ENCODE measurements at regions not wholly inside any gene's neighbourhood (a gene's known extent, or its start where the extent isn't known, plus 50 kb on each side); places are given as distances from the start of the nearest gene placed in this dataset.

DNA sequence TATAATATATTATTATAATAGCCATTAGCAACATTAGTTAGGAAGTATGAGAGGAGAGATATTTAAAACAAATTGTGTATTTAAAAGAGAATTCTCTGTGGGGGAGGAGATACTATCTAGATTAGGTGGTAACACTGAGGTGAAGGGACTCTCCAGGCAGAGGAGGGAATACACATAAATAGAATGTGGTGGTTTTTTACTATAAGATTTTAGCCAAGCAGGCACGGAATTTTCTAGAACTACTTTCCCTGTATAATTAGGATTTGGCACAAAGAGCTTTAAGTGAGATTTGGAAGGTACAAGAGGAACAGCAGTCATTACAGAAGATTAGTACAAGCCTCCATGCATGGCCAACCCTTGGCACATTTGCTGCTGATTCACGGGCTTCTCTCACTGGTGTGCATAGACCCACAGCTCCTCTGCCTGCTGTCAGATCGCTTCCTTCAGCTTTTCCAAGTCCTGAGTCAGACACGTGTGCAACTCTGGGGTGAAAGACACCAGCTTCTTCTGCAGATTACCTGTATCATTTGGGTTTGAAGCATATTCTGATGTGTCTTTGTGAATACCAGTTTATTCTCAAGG, 685.5 kb downstream of the KCTD8 start:
- CTCF ChIA-PET = interaction anchor here (0.6 kb wide), 1 partner anchor 22 kb away, joined by 3 read pairs; no protein-coding TSS in a partner anchor
- no peak overlapping the region for H3K4me3 ChIP-seq (ENCODE audit: low read depth, low read length)
- POLR2A ChIA-PET = no interaction called here
- DNase-seq (ENCODE audit: low read depth, low spot score) = no peak
- TF ChIP-seq, protein P1, sequence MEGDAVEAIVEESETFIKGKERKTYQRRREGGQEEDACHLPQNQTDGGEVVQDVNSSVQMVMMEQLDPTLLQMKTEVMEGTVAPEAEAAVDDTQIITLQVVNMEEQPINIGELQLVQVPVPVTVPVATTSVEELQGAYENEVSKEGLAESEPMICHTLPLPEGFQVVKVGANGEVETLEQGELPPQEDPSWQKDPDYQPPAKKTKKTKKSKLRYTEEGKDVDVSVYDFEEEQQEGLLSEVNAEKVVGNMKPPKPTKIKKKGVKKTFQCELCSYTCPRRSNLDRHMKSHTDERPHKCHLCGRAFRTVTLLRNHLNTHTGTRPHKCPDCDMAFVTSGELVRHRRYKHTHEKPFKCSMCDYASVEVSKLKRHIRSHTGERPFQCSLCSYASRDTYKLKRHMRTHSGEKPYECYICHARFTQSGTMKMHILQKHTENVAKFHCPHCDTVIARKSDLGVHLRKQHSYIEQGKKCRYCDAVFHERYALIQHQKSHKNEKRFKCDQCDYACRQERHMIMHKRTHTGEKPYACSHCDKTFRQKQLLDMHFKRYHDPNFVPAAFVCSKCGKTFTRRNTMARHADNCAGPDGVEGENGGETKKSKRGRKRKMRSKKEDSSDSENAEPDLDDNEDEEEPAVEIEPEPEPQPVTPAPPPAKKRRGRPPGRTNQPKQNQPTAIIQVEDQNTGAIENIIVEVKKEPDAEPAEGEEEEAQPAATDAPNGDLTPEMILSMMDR (IDR thresholded peaks at IDR 0.05; ENCODE audit: insufficient read depth, low read length, missing control alignments) = no peak

DNA sequence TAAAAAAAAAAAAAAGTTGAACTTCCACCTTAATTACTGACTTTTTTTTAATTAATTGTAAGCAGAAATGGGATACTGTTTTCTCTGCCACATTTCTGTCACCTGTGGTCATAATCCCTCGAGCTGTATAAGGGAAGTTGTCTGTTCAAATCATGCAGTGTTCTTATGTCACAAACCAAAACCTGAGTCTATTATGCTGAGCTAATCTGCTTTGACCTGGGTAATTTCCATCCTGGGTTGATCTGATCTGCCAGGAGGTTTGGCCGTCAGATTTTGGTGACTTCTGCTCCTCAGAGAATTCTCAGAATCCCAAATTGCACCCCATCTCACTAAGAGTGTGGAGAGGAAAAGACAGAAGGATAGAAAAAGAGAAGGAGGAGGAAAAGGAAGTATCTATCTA, 683.1 kb downstream of the KCTD8 start:
- CTCF ChIA-PET = no interaction called here
- H3K4me3 ChIP-seq (ENCODE audit: low read depth, low read length) = no peak overlapping the region
- DNase-seq (ENCODE audit: low read depth, low spot score) = no peak
- POLR2A ChIA-PET = no interaction called here
- TF ChIP-seq, protein P1 (IDR thresholded peaks at IDR 0.05; ENCODE audit: insufficient read depth, low read length, missing control alignments) = no peak

DNA sequence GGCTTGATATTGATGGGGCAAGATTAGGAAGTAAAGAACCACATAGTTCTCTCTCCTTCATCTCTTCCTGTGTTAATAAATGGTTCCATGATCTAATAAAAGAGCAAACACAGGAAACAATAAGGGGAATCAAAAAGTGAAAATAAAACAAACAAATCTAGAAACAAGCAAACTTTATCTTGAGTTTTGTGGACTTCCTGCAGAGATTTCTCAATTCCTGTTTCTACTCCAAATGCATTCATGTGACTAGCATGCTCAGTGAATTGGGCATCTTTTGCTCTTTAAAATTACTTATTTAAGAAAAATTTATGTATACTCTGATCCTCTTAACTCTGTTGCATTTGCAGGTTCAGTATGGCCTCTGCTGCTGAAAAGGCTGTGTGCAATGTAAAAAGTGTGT, 682.0 kb downstream of the KCTD8 start:
- no peak overlapping the region for H3K4me3 ChIP-seq (ENCODE audit: low read depth, low read length)
- no peak for DNase-seq (ENCODE audit: low read depth, low spot score)
- TF ChIP-seq, protein P1 (IDR thresholded peaks at IDR 0.05; ENCODE audit: insufficient read depth, low read length, missing control alignments) = no peak
- ChIA-PET CTCF (no interaction called here), POLR2A (no interaction called here)

DNA sequence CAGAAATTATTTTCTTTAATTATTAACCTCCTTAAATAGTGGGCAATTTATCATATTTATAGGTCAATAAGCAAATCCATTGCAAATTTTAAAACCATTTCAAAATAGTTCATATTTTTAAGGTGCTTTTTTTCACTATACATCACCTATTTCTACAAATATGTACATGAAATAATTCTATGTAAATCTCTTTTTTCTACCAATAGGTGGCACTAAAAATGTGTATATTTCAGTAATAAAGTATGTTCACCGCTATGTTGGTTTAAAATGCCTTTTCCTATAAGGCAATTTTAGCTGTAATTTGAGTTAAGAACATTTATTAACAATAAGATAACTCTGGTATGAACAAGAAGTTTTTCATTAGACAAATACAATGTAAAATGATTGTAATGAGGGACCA, 672.2 kb downstream of the KCTD8 start:
- no peak overlapping the region for H3K4me3 ChIP-seq (ENCODE audit: low read depth, low read length)
- POLR2A ChIA-PET = no interaction called here
- CTCF ChIA-PET = no interaction called here
- no peak for DNase-seq (ENCODE audit: low read depth, low spot score)
- TF ChIP-seq, protein P1 (IDR thresholded peaks at IDR 0.05; ENCODE audit: insufficient read depth, low read length, missing control alignments) = no peak

DNA sequence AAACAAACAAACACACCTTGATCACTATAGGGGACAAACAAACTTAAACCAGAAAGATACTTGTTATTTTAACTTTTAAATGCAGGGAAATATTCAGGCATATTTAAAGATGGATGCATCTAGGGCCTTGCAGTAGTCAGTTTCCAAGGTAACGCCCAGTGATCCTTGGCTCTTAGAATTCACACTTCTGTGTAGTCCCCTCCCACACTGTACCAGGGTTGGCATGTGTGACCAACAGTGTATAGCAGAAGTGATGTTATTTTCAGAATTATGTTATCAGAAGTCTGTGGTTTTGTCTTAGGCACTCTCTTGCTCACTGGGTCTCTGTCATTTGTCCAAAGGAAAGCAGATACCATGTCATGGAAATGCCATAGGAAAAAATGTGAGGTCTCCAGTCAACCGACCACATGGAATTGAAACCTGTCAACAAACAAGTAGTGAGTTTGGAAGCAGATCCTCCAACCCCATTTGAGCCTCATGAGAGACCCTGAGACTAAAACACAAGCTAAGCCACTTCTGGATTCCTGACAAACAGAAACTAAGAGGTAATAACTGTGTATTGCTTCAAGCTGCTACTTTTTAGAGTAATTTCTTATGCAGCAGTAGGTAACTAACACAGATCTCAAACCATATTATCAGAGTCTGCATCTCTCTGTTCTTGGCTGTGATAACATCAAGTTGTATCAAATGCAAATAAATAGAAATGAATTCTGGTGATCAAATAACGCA, 670.3 kb downstream of the KCTD8 start:
- ChIA-PET POLR2A (no interaction called here), CTCF (no interaction called here)
- H3K4me3 ChIP-seq (ENCODE audit: low read depth, low read length) = no peak overlapping the region
- DNase-seq (ENCODE audit: low read depth, low spot score) = no peak
- TF ChIP-seq, protein P1 (IDR thresholded peaks at IDR 0.05; ENCODE audit: insufficient read depth, low read length, missing control alignments) = no peak

DNA sequence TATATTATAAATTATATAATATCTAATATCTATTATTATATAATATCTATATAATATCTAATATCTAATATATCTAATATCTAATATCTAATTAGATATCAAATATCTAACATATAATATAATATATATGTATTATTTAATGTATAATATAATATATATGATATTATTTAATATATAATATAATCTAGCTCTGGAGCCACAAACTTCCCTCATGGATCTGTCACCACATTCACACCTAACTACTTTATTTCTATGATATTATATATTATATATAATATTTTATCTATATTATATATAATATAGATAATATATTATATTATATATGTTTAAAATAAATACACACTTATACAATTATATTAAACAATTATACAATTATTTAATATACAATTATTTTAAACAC, 667.5 kb downstream of the KCTD8 start:
- TF ChIP-seq, protein P1 (IDR thresholded peaks at IDR 0.05; ENCODE audit: insufficient read depth, low read length, missing control alignments) = no peak
- ChIA-PET CTCF (no interaction called here), POLR2A (no interaction called here)
- no peak overlapping the region for H3K4me3 ChIP-seq (ENCODE audit: low read depth, low read length)
- no peak for DNase-seq (ENCODE audit: low read depth, low spot score)

All from AG04449 (cell line).